AG04450 (cell line): ENCODE measurements at regions not wholly inside any gene's neighbourhood (a gene's known extent, or its start where the extent isn't known, plus 50 kb on each side); places are given as distances from the start of the nearest gene placed in this dataset.

Experiments used
- CTCF ChIA-PET: fragments of 300-600, 350-600 bp; formaldehyde crosslinking; extraction: SDS; loops from one replicate; lab custom pipeline; 2022; ENCODE audit warnings: antibody characterized with exemption, inconsistent platforms; lab: Charles Lee
- POLR2A ChIA-PET: fragments of 350-600 bp; formaldehyde crosslinking; extraction: SDS; loops from one replicate; lab custom pipeline; 2021; ENCODE audit warnings: antibody characterized with exemption, inconsistent platforms; lab: Yijun Ruan, JAX
- DNase-seq: peaks from one replicate; pipeline ENCODE4 v3.0.0-alpha.2; 2011; ENCODE audit warnings: low read depth, low spot score
- H3K27ac ChIP-seq: one replicate; pipeline ENCODE4 v1.5.1; 2012; ENCODE audit warnings: low read depth, low read length, control low read depth
- H3K27me3 ChIP-seq: one replicate; pipeline ENCODE4 v1.6.0; 2012; ENCODE audit warnings: low read length; ENCODE audit not compliant: control insufficient read depth, insufficient read depth
- H3K4me3 ChIP-seq: 2 replicates; pipeline ENCODE4 v1.5.1; 2011; ENCODE audit warnings: mild to moderate bottlenecking, low read depth, low read length, control low read depth
- H3K9me3 ChIP-seq: 2 replicates; pipeline ENCODE4 v1.5.1; 2012; ENCODE audit warnings: low read length; ENCODE audit not compliant: control insufficient read depth, insufficient read depth
- CTCF ChIP-seq: IDR thresholded peaks from 2 replicates; pipeline ENCODE4 v1.5.1; 2011; ENCODE audit warnings: low read depth, low read length, control low read depth, inconsistent platforms

GRCh38 chr13:105509981-105510762, 1025.3 kb downstream of the EFNB2 start:
- no peak for TF ChIP-seq CTCF
- Histone ChIP-seq H3K27me3 (no peaks in the 10 kb centered on the region), H3K4me3 (no peak overlapping the region), H3K27ac (no peak overlapping the region), H3K9me3 (no peaks in the 10 kb centered on the region)
- no peak for DNase-seq
- ChIA-PET CTCF (no interaction called here), POLR2A (no interaction called here)

GRCh38 chr13:105506463-105506862, 1029.0 kb downstream of the EFNB2 start:
- Histone ChIP-seq H3K9me3 (no peaks in the 10 kb centered on the region), H3K4me3 (no peak overlapping the region), H3K27ac (no peak overlapping the region), H3K27me3 (no peaks in the 10 kb centered on the region)
- DNase-seq: no peak
- CTCF ChIA-PET: no interaction called here
- POLR2A ChIA-PET: no interaction called here
- TF ChIP-seq CTCF: no peak

- POLR2A ChIA-PET: no interaction called here
- H3K27ac ChIP-seq: no peak overlapping the region
- TF ChIP-seq CTCF: no peak
- H3K27me3 ChIP-seq: no peaks in the 10 kb centered on the region
- no peak overlapping the region for H3K4me3 ChIP-seq
- CTCF ChIA-PET: no interaction called here
- DNase-seq: no peak
- no peaks in the 10 kb centered on the region for H3K9me3 ChIP-seq
Measured at GRCh38 chr13:105502193-105502592, 1033.3 kb downstream of the EFNB2 start.

GRCh38 chr13:105497597-105497996, 1037.9 kb downstream of the EFNB2 start:
- no peaks in the 10 kb centered on the region for H3K27me3 ChIP-seq
- no peak overlapping the region for H3K4me3 ChIP-seq
- TF ChIP-seq CTCF: no peak
- ChIA-PET POLR2A (no interaction called here), CTCF (no interaction called here)
- H3K9me3 ChIP-seq: no peaks in the 10 kb centered on the region
- no peak overlapping the region for H3K27ac ChIP-seq
- DNase-seq: no peak

- ChIA-PET POLR2A (no interaction called here), CTCF (no interaction called here)
- H3K27ac ChIP-seq: no peak overlapping the region
- H3K4me3 ChIP-seq: no peak overlapping the region
- no peaks in the 10 kb centered on the region for H3K9me3 ChIP-seq
- DNase-seq: no peak
- H3K27me3 ChIP-seq: no peaks in the 10 kb centered on the region
- TF ChIP-seq CTCF: no peak
Measured at GRCh38 chr13:105492216-105492615, 1043.2 kb downstream of the EFNB2 start.
